ENCODE measurements at regions not wholly inside any gene's neighbourhood (a gene's known extent, or its start where the extent isn't known, plus 50 kb on each side); places are given as distances from the start of the nearest gene placed in this dataset.

- TF ChIP-seq SNAI2 (CRISPR knock-in tag; IDR thresholded peaks at IDR 0.05) (no peak), ZNF8 (CRISPR knock-in tag; IDR thresholded peaks at IDR 0.05) (no peak), ZNF70 (CRISPR knock-in tag; IDR thresholded peaks at IDR 0.05) (no peak), CSDC2 (CRISPR knock-in tag; IDR thresholded peaks at IDR 0.05) (no peak)
These were observed 526.6 kb downstream of the C4orf33 start (continued) for GRCh38 chr4:129622566-129622965.

GRCh38 chr4:129623233-129623875, 527.4 kb downstream of the C4orf33 start:
- TF ChIP-seq PPARA (CRISPR knock-in tag; IDR thresholded peaks at IDR 0.05; ENCODE audit: borderline replicate concordance) (no peak), ZFP30 (CRISPR knock-in tag; IDR thresholded peaks at IDR 0.05) (no peak), BACH2 (CRISPR knock-in tag; IDR thresholded peaks at IDR 0.05; ENCODE audit: borderline replicate concordance) (no peak), TSHZ2 (CRISPR knock-in tag; IDR thresholded peaks at IDR 0.05) (no peak), ARNTL (CRISPR knock-in tag; IDR thresholded peaks at IDR 0.05; ENCODE audit: borderline replicate concordance, low read depth) (no peak), CREB5 (CRISPR knock-in tag; IDR thresholded peaks at IDR 0.05; ENCODE audit: low read depth) (no peak), ZNF8 (CRISPR knock-in tag; IDR thresholded peaks at IDR 0.05) (no peak), CSDC2 (CRISPR knock-in tag; IDR thresholded peaks at IDR 0.05) (no peak), GLIS3 (CRISPR knock-in tag; IDR thresholded peaks at IDR 0.05) (no peak), PATZ1 (CRISPR knock-in tag; IDR thresholded peaks at IDR 0.05; ENCODE audit: borderline replicate concordance) (no peak)
- no peak for ATAC-seq

GRCh38 chr4:129641179-129641578, 545.2 kb downstream of the C4orf33 start:
- no peak for TF ChIP-seq ESRRG (CRISPR knock-in tag; IDR thresholded peaks at IDR 0.05)
- no peak for TF ChIP-seq ZFP3 (CRISPR knock-in tag; IDR thresholded peaks at IDR 0.05)
- no peak for TF ChIP-seq POU6F1 (CRISPR knock-in tag; IDR thresholded peaks at IDR 0.05; ENCODE audit: borderline replicate concordance, low read depth)
- no peak for TF ChIP-seq PATZ1 (CRISPR knock-in tag; IDR thresholded peaks at IDR 0.05; ENCODE audit: borderline replicate concordance)
- TF ChIP-seq ZNF565 (CRISPR knock-in tag; conservative IDR thresholded peaks at IDR 0.05; ENCODE audit: low read depth) = no peak
- no peak for TF ChIP-seq TCF4 (CRISPR knock-in tag; IDR thresholded peaks at IDR 0.05; ENCODE audit: borderline replicate concordance)
- no peak for TF ChIP-seq CSRNP3 (CRISPR knock-in tag; IDR thresholded peaks at IDR 0.05)
- TF ChIP-seq ZNF70 (CRISPR knock-in tag; IDR thresholded peaks at IDR 0.05) = no peak
- TF ChIP-seq OSR1 (CRISPR knock-in tag; IDR thresholded peaks at IDR 0.05) = no peak
- no peak for TF ChIP-seq CREB5 (CRISPR knock-in tag; IDR thresholded peaks at IDR 0.05; ENCODE audit: low read depth)
- no peak for TF ChIP-seq ISL1 (CRISPR knock-in tag; IDR thresholded peaks at IDR 0.05)
- no peak for TF ChIP-seq GLIS3 (CRISPR knock-in tag; IDR thresholded peaks at IDR 0.05)
- TF ChIP-seq CSDC2 (CRISPR knock-in tag; IDR thresholded peaks at IDR 0.05) = no peak
- no peak for TF ChIP-seq ZNF8 (CRISPR knock-in tag; IDR thresholded peaks at IDR 0.05)
- TF ChIP-seq RARB (CRISPR knock-in tag; IDR thresholded peaks at IDR 0.05) = no peak
- no peak for TF ChIP-seq ARNTL (CRISPR knock-in tag; IDR thresholded peaks at IDR 0.05; ENCODE audit: borderline replicate concordance, low read depth)
- ATAC-seq = peak; percentile 68
